ENCODE measurements at regions not wholly inside any gene's neighbourhood (a gene's known extent, or its start where the extent isn't known, plus 50 kb on each side); places are given as distances from the start of the nearest gene placed in this dataset.

GRCh38 chr9:26565118-26565517, 327.5 kb downstream of the CAAP1 start:
- intact Hi-C loops (cut with micrococcal nuclease; ENCODE audit: unreplicated experiment) = no loop called here
- POLR2A ChIA-PET = interaction anchor here (0.6 kb wide), 1 partner anchor 1453 kb away, joined by 3 read pairs; no protein-coding TSS in a partner anchor
- no TSS peak for BruUV-seq (replicated peaks)

GRCh38 chr9:26562338-26562737, 330.3 kb downstream of the CAAP1 start:
- no peaks in the 10 kb centered on the region for H3K36me3 ChIP-seq (ENCODE audit: insufficient read depth, low read length)
- no peaks in the 10 kb centered on the region for H3K4me1 ChIP-seq (ENCODE audit: insufficient read depth, low read length, poor library complexity, severe bottlenecking)
- H3K9me3 ChIP-seq (ENCODE audit: low read length) = no peaks in the 10 kb centered on the region
- no peak overlapping the region for H3K4me2 ChIP-seq (ENCODE audit: low read length)
- ChIA-PET CTCF (ENCODE audit: unreplicated experiment) (no interaction called here), POLR2A (no interaction called here)
- no peak overlapping the region for H3K27ac ChIP-seq (ENCODE audit: low read depth, low read length, poor library complexity, severe bottlenecking)
- H3K4me3 ChIP-seq (ENCODE audit: low read depth, low read length, poor library complexity, severe bottlenecking) = no peak overlapping the region
- BruUV-seq (replicated peaks) = no TSS peak
- intact Hi-C loops (cut with micrococcal nuclease; ENCODE audit: unreplicated experiment) = no loop called here
- TF ChIP-seq, protein P1, sequence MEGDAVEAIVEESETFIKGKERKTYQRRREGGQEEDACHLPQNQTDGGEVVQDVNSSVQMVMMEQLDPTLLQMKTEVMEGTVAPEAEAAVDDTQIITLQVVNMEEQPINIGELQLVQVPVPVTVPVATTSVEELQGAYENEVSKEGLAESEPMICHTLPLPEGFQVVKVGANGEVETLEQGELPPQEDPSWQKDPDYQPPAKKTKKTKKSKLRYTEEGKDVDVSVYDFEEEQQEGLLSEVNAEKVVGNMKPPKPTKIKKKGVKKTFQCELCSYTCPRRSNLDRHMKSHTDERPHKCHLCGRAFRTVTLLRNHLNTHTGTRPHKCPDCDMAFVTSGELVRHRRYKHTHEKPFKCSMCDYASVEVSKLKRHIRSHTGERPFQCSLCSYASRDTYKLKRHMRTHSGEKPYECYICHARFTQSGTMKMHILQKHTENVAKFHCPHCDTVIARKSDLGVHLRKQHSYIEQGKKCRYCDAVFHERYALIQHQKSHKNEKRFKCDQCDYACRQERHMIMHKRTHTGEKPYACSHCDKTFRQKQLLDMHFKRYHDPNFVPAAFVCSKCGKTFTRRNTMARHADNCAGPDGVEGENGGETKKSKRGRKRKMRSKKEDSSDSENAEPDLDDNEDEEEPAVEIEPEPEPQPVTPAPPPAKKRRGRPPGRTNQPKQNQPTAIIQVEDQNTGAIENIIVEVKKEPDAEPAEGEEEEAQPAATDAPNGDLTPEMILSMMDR (conservative IDR thresholded peaks at IDR 0.05; ENCODE audit: low read length) = no peak
- TF ChIP-seq EZH2phosphoT487 (IDR thresholded peaks at IDR 0.05; ENCODE audit: borderline replicate concordance, low read depth, low read length) = no peak
- no peak for DNase-seq (ENCODE audit: low spot score)
- no peak overlapping the region for H2AFZ ChIP-seq (ENCODE audit: low read length)
- H3K79me2 ChIP-seq (ENCODE audit: insufficient read depth, low read depth, low read length) = no peaks in the 10 kb centered on the region
- H3K9me2 ChIP-seq (ENCODE audit: insufficient read depth, low read length) = no peaks in the 10 kb centered on the region
- H4K20me1 ChIP-seq (ENCODE audit: insufficient read depth, low read length) = no peaks in the 10 kb centered on the region

More at GRCh38 chr9:26565118-26565517, 327.5 kb downstream of the CAAP1 start:
- Histone ChIP-seq H3K9me2 (ENCODE audit: insufficient read depth, low read length) (no peaks in the 10 kb centered on the region), H3K27ac (ENCODE audit: low read depth, low read length, poor library complexity, severe bottlenecking) (no peak overlapping the region), H3K4me2 (ENCODE audit: low read length) (no peak overlapping the region), H3K9me3 (ENCODE audit: low read length) (no peaks in the 10 kb centered on the region), H2AFZ (ENCODE audit: low read length) (no peak overlapping the region), H3K4me3 (ENCODE audit: low read depth, low read length, poor library complexity, severe bottlenecking) (no peak overlapping the region), H3K79me2 (ENCODE audit: insufficient read depth, low read depth, low read length) (no peaks in the 10 kb centered on the region), H3K36me3 (ENCODE audit: insufficient read depth, low read length) (no peaks in the 10 kb centered on the region), H4K20me1 (ENCODE audit: insufficient read depth, low read length) (no peaks in the 10 kb centered on the region), H3K4me1 (ENCODE audit: insufficient read depth, low read length, poor library complexity, severe bottlenecking) (no peaks in the 10 kb centered on the region)
- no peak for DNase-seq (ENCODE audit: low spot score)
- CTCF ChIA-PET (ENCODE audit: unreplicated experiment) = no interaction called here
- TF ChIP-seq, protein P1 (conservative IDR thresholded peaks at IDR 0.05; ENCODE audit: low read length) = no peak
- TF ChIP-seq EZH2phosphoT487 (IDR thresholded peaks at IDR 0.05; ENCODE audit: borderline replicate concordance, low read depth, low read length) = no peak

- POLR2A ChIA-PET = no interaction called here
Measured at GRCh38 chr9:26561928-26562327, 330.7 kb downstream of the CAAP1 start.

More at GRCh38 chr9:26561928-26562327, 330.7 kb downstream of the CAAP1 start:
- no peaks in the 10 kb centered on the region for H3K9me2 ChIP-seq (ENCODE audit: insufficient read depth, low read length)
- H3K4me2 ChIP-seq (ENCODE audit: low read length) = no peak overlapping the region
- H2AFZ ChIP-seq (ENCODE audit: low read length) = no peak overlapping the region
- no peaks in the 10 kb centered on the region for H3K9me3 ChIP-seq (ENCODE audit: low read length)
- H3K4me1 ChIP-seq (ENCODE audit: insufficient read depth, low read length, poor library complexity, severe bottlenecking) = no peaks in the 10 kb centered on the region
- no peak overlapping the region for H3K27ac ChIP-seq (ENCODE audit: low read depth, low read length, poor library complexity, severe bottlenecking)
- intact Hi-C loops (cut with micrococcal nuclease; ENCODE audit: unreplicated experiment) = no loop called here
- no peaks in the 10 kb centered on the region for H3K79me2 ChIP-seq (ENCODE audit: insufficient read depth, low read depth, low read length)
- no TSS peak for BruUV-seq (replicated peaks)
- no peak overlapping the region for H3K4me3 ChIP-seq (ENCODE audit: low read depth, low read length, poor library complexity, severe bottlenecking)
- no peak for TF ChIP-seq EZH2phosphoT487 (IDR thresholded peaks at IDR 0.05; ENCODE audit: borderline replicate concordance, low read depth, low read length)
- TF ChIP-seq, protein P1 (conservative IDR thresholded peaks at IDR 0.05; ENCODE audit: low read length) = no peak
- H3K36me3 ChIP-seq (ENCODE audit: insufficient read depth, low read length) = no peaks in the 10 kb centered on the region
- no peaks in the 10 kb centered on the region for H4K20me1 ChIP-seq (ENCODE audit: insufficient read depth, low read length)
- no peak for DNase-seq (ENCODE audit: low spot score)
- CTCF ChIA-PET (ENCODE audit: unreplicated experiment) = no interaction called here

Data from OCI-LY7 (cell line).